Astrocyte of the cerebellum (primary cell): ENCODE measurements at regions not wholly inside any gene's neighbourhood (a gene's known extent, or its start where the extent isn't known, plus 50 kb on each side); places are given as distances from the start of the nearest gene placed in this dataset.
A peak's percentile ranks its signal among the peaks of the same experiment; 100 is the strongest.
"Not testable (repeated sequence)": the region's sequence is repeated elsewhere in the genome, so short reads cannot be mapped to it uniquely, and the experiment has no call there.

Source experiments
- DNase-seq: peaks from one replicate; pipeline ENCODE4 v3.0.0-alpha.2; 2011; ENCODE audit warnings: low read depth
- H3K4me3 ChIP-seq: 2 replicates; pipeline ENCODE4 v1.5.1; 2011; ENCODE audit warnings: mild to moderate bottlenecking, low read depth, low read length, moderate library complexity
- CTCF ChIP-seq: IDR thresholded peaks from 2 replicates; pipeline ENCODE4 v1.5.1; 2012; ENCODE audit warnings: low read length, low read depth, moderate library complexity, mild to moderate bottlenecking; ENCODE audit errors: missing control alignments
- in situ Hi-C: cut with HindIII; loops from 2 replicates; pipeline ENCODE4 v1.10.0; 2017; ENCODE audit warnings: low sequenced_read_pairs

GRCh38 chr20:26243731-26244130 is 547.1 kb upstream of the ZNF337 start:
- no peak for DNase-seq
- in situ Hi-C loops, result no loop called here
- no peak for TF ChIP-seq CTCF
- H3K4me3 ChIP-seq, result no peak overlapping the region

DNA sequence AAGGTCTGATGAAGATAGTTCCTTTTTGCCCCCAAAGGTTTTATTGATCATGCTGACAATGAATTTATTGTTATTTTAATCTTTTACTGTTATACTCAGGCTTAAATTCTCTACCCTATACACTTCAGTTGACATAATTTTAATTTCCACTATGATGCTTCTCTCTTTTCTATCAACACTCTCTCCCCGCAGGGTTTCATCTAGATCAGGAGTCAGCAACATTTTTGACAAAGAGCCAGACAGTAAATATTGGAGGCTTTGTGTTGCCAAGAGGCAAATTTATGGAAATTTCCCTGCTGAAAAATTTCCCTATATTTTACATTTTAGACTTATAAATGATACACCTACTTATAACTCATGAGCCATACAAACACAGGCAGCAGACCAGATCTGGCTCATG is 524.0 kb upstream of the ZNF337 start:
- H3K4me3 ChIP-seq, DNase-seq, in situ Hi-C loops: not testable (repeated sequence)

DNA sequence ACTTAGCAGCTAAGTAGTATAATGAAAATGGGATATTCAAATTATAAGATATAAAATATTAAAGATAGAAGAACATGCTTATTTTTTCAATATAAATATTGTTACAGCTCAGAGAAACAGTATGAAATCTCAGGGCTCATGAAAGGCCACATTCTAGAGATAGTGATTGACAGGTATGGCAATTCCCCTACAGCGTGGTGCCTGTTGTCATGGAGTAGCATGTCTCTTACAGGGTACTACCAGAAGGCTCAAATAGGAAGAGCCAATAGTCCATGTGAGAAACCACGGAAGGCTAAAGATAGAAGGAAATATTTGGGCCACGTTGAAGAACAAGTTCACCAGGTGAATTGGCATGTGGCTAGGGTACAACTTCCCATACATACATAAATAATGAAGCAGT is 522.9 kb upstream of the ZNF337 start:
- in situ Hi-C loops, H3K4me3 ChIP-seq, DNase-seq: not testable (repeated sequence)

- in situ Hi-C loops, result no loop called here
- no peak for DNase-seq
- no peak for TF ChIP-seq CTCF
- H3K4me3 ChIP-seq, result no peak overlapping the region
Measured at GRCh38 chr20:26218301-26218700, 521.6 kb upstream of the ZNF337 start.

- DNase-seq, result no peak
- in situ Hi-C loops, result no loop called here
- TF ChIP-seq CTCF, result no peak
- H3K4me3 ChIP-seq, result no peak overlapping the region
Measured at GRCh38 chr20:26216025-26216424, 519.4 kb upstream of the ZNF337 start.

DNA sequence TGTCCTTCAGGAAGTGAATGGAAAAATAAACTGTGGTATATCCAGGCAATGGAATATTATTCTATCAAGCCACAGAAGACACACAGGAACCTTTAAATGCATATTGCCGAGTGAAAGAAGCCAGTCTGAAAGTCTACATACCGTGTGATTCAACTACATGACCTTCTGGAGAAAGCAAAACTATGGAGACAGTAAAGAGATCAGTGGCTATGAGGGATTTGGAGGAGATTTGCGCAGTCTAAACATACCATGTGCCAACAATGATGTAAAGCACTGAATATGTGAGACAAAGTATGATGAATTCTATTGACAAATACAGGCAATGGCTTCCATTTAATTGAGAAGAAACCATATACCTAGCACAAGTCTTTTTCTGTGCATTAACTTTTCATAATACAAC is 518.3 kb upstream of the ZNF337 start:
- in situ Hi-C loops, result no loop called here
- no peak for DNase-seq
- no peak overlapping the region for H3K4me3 ChIP-seq
- TF ChIP-seq CTCF, result no peak

- TF ChIP-seq CTCF, result no peak
- H3K4me3 ChIP-seq, result peak overlapping the region; percentile 41
- no peak for DNase-seq
- in situ Hi-C loops, result no loop called here
Measured at GRCh38 chr20:26209171-26209941, 512.7 kb upstream of the ZNF337 start.
